ENCODE measurements at regions not wholly inside any gene's neighbourhood (a gene's known extent, or its start where the extent isn't known, plus 50 kb on each side); places are given as distances from the start of the nearest gene placed in this dataset.

- no peak for DNase-seq
These were observed 101.7 kb upstream of the CASZ1 start for GRCh38 chr1:10897981-10898728.

DNA sequence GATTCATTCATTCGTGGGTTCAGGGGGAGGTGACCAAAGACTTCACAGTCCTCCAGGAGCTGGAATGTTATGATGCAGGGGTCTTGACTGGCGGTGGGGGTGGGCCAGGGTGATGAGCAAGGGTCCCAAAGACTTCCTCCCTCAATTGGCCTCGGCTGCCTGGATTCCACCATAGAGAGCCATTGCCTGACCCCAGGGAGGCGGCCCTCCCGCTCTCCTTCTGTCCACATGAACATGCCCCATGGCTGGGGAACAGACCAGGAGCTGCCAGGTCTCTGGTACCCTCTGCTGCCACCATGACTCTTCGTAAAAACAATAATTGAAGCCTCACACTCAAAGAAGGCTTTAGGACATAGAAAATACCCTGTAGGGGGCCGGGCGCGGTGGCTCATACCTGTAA lies 102.5 kb upstream of the CASZ1 start:
- no peak for DNase-seq

DNA sequence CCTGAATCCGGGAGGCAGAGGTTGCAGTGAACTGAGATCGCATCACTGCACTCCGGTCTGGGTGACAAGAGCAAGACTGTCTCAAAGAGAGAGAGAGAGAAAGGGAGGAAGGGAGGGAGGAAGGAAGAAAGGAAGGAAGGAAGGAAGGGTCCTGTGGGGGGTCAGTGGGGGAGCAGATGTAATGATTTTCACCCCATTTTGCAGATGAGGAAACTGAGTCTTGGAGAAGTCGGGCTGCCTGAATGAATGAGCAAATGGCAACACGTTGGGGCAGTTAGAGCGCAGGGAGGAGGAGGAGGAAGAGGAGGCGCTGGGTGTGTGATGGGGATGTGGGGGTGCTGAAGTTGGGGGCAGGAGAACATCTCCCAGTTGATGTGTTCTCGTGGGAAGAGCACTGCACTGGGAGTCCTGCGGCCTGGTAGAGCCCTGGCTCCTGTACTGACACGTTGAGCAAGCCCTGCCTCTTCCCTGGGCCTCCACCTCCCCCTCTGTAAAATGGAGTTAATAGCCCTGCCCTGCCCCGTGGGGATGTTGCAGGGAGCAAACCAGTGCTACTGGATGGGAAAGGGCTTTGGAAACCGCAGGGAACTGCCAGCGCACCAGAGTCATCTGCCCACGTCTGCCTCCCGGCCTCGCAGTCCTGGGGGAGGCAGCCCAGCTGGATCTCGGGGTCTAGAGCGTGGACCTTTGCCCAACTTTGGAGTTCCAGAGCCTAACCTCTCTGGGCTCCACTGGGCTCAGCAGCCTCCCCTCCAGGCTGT lies 103.2 kb upstream of the CASZ1 start:
- no peak for DNase-seq

DNA sequence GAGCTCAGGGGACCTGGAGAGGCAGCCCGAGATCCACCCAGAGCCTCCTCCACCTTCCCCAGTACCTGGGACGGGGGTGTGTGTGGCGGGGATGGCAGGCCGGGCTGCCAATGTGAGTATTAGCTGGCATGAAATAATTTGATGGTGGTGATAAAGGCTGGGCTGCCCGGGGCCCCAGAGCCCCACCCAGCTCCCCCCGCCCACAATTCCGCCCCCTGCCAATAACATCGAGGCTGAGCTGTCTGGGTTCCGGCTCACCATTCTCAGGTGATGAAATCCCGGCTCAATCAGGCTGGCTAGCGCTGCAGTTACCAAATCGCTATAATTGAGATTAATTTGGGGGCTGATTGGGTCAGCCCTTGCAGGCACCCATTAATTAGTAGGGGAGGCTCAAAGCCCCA lies 103.8 kb upstream of the CASZ1 start:
- no peak for DNase-seq

GRCh38 chr1:10900691-10901090 lies 104.2 kb upstream of the CASZ1 start:
- no peak for DNase-seq

DNA sequence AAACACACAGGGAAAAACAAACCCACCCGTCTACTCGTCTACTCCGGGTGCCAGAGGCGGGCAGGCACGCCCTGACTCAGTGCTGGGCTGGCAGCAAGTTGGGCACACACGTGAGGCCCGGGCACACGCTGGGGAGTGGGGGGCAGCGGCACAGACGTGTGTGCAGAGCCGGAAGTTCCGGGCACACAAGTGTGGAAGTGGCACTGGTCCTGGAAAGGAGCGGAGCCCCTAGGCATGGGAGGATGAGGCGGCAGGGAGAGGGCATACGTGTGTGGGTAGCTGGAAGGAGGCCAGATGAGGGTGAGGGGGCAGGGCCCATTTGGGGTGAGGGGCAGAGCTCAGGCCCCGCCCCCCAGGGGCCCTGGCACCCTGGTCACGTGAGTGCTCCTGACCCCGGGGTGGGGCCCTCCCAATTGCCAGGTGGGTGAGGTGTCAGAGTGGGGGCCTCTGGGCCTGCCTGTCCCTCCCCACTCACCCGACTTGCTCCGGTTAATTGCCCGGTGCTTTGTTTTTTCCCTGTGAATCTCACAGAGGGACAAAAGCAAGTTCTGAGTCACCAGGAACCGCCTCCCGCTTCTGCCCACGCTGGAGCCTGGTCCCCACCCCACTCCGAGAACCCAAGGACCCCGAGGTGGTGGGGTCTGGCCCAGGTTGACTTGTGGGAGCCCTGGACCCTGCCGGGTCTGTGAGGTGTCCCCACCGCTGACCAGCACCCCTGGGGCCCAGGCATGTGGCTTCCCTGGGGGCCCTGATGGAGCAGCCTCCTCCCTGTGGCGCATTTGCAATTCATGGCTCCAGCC lies 104.8 kb upstream of the CASZ1 start:
- DNase-seq = no peak

GRCh38 chr1:10901891-10902805 lies 105.7 kb upstream of the CASZ1 start:
- no peak for DNase-seq

DNA sequence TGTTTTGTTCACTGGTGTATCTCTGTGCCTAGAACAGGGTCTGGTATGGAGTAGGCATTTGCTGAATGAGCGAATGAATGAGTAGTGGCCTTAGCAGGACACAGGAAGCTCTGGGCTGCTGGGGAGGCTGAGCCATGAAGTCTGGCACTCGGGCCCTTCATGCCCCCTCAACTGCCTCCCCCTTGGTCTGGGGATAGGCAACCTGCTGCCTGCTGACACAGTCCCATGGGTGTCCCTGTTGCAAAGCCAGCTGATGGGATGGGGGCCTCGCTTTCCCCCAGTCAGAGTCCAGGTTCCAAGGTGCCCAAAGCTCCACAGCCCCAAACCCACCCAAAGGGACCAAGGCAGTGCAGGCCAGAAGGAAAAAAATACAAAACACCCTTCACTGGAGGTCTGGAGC lies 107.0 kb upstream of the CASZ1 start:
- no peak for DNase-seq

GRCh38 chr1:10903821-10904220 lies 107.4 kb upstream of the CASZ1 start:
- no peak for DNase-seq

DNA sequence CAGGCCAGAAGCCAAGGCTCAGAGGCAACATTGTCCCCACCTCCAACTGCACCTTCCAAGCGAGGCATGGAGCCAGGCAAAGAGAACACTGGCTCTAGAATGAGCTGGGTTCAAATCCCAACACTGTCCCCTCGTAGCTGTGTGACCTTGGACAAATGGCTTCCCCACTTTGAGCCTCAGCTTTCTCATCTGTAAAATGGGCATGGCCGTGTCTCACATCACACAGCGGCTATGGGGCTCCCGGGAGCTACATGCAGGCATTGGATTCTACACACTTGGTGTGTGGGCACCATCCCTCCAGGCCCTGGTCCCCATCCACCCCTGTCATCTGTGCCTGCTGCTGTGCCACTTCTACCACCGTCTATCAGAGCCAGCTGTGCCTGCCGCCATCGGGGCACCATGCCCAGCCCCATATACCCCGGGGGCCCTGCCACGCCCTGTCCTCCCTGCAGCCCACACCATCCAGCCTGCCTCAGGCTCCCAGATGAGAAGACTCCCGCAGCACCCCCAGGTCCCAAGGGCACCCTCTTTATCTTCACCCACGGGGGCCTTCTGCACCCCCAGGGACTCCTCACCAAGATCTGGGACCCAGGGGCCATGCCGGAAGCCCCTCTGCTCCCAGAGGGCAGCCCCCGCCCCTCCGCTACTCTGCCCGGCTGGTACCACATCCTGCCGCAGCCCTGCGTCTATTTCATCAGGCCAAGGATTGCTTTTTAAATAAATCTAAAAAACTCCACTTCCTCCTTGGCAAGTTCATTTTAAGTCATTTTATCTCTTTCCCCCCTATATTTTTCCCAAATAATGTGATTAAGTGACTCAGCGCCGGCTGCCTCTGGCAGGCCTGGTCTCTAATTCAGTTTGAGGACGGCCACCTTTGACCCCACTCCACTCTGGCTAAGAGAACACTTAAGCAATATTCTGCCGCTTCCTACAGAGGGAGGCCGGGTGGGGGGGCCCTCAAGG lies 107.8 kb upstream of the TARDBP start:
- DNase-seq = no peak

- no peak for DNase-seq
These were observed 106.4 kb upstream of the TARDBP start for GRCh38 chr1:10905841-10906655.

DNA sequence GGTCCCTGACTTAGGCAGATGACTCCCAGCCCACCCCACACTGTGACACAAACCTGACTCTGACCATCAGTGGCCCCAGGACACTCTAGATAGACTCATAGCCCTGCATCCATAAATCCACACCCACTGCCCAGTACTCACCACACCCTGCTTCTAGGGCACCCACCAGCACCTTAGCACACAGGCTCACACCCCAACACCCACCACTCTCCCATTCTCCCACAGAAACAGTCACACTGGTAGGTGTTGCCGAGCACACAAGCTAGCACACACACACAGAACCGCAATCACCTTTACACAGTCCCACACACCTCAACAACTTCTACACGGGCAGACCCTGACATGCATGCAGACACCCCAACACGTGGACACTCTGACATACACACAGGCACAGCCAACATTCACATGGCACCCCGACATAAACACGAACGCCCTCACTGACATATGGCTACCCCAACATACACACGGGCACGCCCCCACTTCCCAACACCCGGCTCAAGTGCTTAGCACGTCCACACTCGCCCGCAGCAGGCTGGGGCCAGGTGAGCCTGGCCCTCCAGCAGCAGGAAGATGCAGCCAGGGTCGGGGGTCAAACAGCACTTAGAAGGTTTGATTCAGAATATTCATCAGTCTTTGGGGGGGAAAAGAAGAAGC lies 105.5 kb upstream of the TARDBP start:
- DNase-seq = no peak

GRCh38 chr1:10908266-10908665 lies 104.2 kb upstream of the TARDBP start:
- DNase-seq = no peak

- DNase-seq = no peak
These were observed 102.5 kb upstream of the TARDBP start for GRCh38 chr1:10909697-10910680.

- no peak for DNase-seq
These were observed 101.6 kb upstream of the TARDBP start for GRCh38 chr1:10910681-10911489.

GRCh38 chr1:10911490-10912166 lies 100.8 kb upstream of the TARDBP start:
- no peak for DNase-seq

DNA sequence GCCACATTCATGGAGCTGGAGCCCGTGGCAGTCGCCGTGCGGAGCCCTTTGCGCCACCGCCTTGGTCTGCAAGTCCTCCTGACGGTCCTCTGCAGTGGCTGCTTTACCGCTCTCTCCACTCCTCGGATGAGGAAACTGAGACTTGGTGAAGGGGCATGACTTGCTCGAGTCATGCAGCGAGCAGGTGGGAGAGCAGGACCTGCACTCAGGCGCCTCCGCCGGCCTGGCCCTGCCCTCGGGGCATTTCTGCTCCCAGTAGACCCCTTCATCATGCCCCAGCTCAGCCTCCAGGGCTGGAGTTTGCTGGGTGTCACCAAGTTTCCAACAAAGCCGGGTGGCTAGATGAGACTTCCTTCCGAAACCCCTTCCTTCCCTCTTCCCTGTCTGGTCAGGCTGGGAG lies 100.0 kb upstream of the TARDBP start:
- no peak for DNase-seq

All from kidney glomerular epithelial cell (primary cell).